Loucy (cell line): ENCODE measurements at regions not wholly inside any gene's neighbourhood (a gene's known extent, or its start where the extent isn't known, plus 50 kb on each side); places are given as distances from the start of the nearest gene placed in this dataset.

ENCODE experiments used
- CTCF ChIP-seq: fragments of 200-600 bp; sonication (generic); conservative IDR thresholded peaks from 2 replicates; pipeline ENCODE4 v1.5.1; 2014; ENCODE audit warnings: mild to moderate bottlenecking, antibody characterized with exemption, low read length
- EZH2phosphoT487 ChIP-seq: fragments of 200-600 bp; IDR thresholded peaks from 2 replicates; pipeline ENCODE4 v1.6.1; 2018; ENCODE audit warnings: antibody characterized with exemption, mild to moderate bottlenecking, moderate library complexity, borderline replicate concordance

GRCh38 chr20:4366076-4366475, 117.0 kb upstream of the ADRA1D start:
- TF ChIP-seq CTCF: no peak
- no peak for TF ChIP-seq EZH2phosphoT487
